PC-9 (cell line): ENCODE measurements at regions not wholly inside any gene's neighbourhood (a gene's known extent, or its start where the extent isn't known, plus 50 kb on each side); places are given as distances from the start of the nearest gene placed in this dataset.

Experiments used
- BruUV-seq: library from RNA; stranded (reverse); fragments of 400-500 nt; replicated peaks from 2 replicates; lab custom pipeline; 2021; lab: Mats Ljungman, UMichigan
- CTCF ChIA-PET: fragments of 300-600 bp; sonication (Branson Sonifier 250); formaldehyde crosslinking; loops from one replicate; lab custom pipeline; 2022; ENCODE audit warnings: antibody characterized with exemption; lab: Charles Lee
- POLR2A ChIA-PET: fragments of 300-600 bp; sonication (Branson Sonifier 250); formaldehyde crosslinking; loops from one replicate; lab custom pipeline; 2022; ENCODE audit warnings: antibody characterized with exemption; ENCODE audit not compliant: unreplicated experiment; lab: Charles Lee
- DNase-seq, 2 experiments: peaks; one replicate each; pipeline versions ENCODE4 v3.0.0 to v3.0.0-alpha.2; 2015 to 2022; ENCODE audit warnings: mixed read lengths in 1 of 2
- H2AFZ ChIP-seq: fragments of 200-600 bp; sonication (generic); 2 replicates; pipeline ENCODE4 v1.8.1; 2017; ENCODE audit warnings: antibody characterized with exemption
- H3F3A ChIP-seq: fragments of 200-600 bp; sonication (generic); 2 replicates; pipeline ENCODE4 v1.8.1; 2017; ENCODE audit warnings: antibody characterized with exemption, mild to moderate bottlenecking, low read depth; ENCODE audit not compliant: insufficient read depth
- H3K27ac ChIP-seq: fragments of 200-600 bp; sonication (generic); 2 replicates; pipeline ENCODE4 v1.6.1; 2016; ENCODE audit warnings: mixed run types
- H3K27me3 ChIP-seq: fragments of 200-600 bp; sonication (generic); 2 replicates; pipeline ENCODE4 v1.6.1; 2016; ENCODE audit warnings: low read depth, mixed run types; ENCODE audit not compliant: insufficient read depth
- H3K36me3 ChIP-seq: fragments of 200-600 bp; sonication (generic); 2 replicates; pipeline ENCODE4 v1.6.1; 2016; ENCODE audit warnings: low read depth, mixed run types
- H3K4me1 ChIP-seq: fragments of 200-600 bp; sonication (generic); replicated peaks from 2 replicates; pipeline ENCODE4 v1.6.1; 2016; ENCODE audit warnings: mixed run types; ENCODE audit not compliant: insufficient read depth
- H3K4me2 ChIP-seq: fragments of 200-600 bp; sonication (generic); 2 replicates; pipeline ENCODE4 v1.6.1; 2017; ENCODE audit warnings: mixed run types
- H3K4me3 ChIP-seq: fragments of 200-600 bp; sonication (generic); 2 replicates; pipeline ENCODE4 v1.6.1; 2016; ENCODE audit warnings: mixed run types
- H3K79me2 ChIP-seq: fragments of 200-600 bp; sonication (generic); 2 replicates; pipeline ENCODE4 v1.6.1; 2017; ENCODE audit warnings: low read depth, mixed run types
- H3K9me2 ChIP-seq: fragments of 200-600 bp; sonication (generic); 2 replicates; pipeline ENCODE4 v1.8.1; 2017; ENCODE audit warnings: mild to moderate bottlenecking; ENCODE audit not compliant: insufficient read depth
- H3K9me3 ChIP-seq: fragments of 200-600 bp; sonication (generic); 2 replicates; pipeline ENCODE4 v1.8.1; 2016; ENCODE audit warnings: low read depth; ENCODE audit not compliant: insufficient read depth
- H4K20me1 ChIP-seq: fragments of 200-600 bp; sonication (generic); 2 replicates; pipeline ENCODE4 v1.8.1; 2017; ENCODE audit not compliant: insufficient read depth
- EZH2 ChIP-seq: fragments of 200-600 bp; sonication (generic); IDR thresholded peaks from 2 replicates; pipeline ENCODE4 v1.8.0; 2017; ENCODE audit warnings: antibody characterized with exemption, low read depth
- intact Hi-C: fragments of 100-400 bp; cut with micrococcal nuclease; formaldehyde crosslinking; loops from one replicate; pipeline ENCODE4 v1.10.0; 2022; ENCODE audit not compliant: unreplicated experiment
- TF ChIP-seq, protein P1 (sequence below): fragments of 200-600 bp; sonication (generic); conservative IDR thresholded peaks from 2 replicates; pipeline ENCODE4 v1.6.1; 2017; ENCODE audit warnings: mixed run types, antibody characterized with exemption, mild to moderate bottlenecking, moderate library complexity

DNA sequence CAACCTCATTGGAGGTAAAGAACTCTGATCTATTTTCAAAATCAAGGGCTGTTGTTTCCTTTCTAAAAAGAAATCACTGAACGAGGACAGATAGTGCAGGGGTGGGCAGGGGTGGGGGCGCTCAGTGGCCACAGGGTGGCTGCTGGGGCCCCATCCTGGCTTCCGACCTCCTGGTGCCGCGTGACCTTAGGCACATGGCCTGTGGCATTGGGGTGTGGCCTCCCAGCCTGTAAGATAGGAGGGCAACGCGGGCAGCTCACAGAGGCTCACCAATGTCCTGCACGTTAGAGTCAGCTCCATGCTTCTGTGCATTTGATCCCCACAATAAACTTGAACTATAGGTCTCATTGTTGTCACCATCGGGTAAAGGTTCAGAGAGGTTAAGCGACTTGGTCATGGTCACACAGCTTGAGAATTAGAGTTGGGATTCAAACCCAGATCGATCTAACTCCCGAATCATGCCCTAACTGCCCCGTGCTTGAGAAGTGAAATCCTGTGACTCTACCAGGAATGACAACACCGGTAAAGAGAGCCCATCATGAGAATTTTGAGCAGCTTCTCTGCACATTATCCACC lies 148.0 kb upstream of the SLC6A11 start:
- H3K9me3 ChIP-seq: no peaks in the 10 kb centered on the region
- H3K27me3 ChIP-seq: peaks cover 95% of the 10 kb centered on the region
- no peak overlapping the region for H2AFZ ChIP-seq
- no peaks in the 10 kb centered on the region for H3K36me3 ChIP-seq
- no peak overlapping the region for H3K4me2 ChIP-seq
- H3K4me3 ChIP-seq: no peak overlapping the region
- DNase-seq: no peak
- peaks cover 15% of the 10 kb centered on the region; the same call in 1 of the 2 replicates for H4K20me1 ChIP-seq
- H3K27ac ChIP-seq: no peak overlapping the region
- no TSS peak for BruUV-seq
- no peaks in the 10 kb centered on the region for H3K9me2 ChIP-seq
- TF ChIP-seq, protein P1, sequence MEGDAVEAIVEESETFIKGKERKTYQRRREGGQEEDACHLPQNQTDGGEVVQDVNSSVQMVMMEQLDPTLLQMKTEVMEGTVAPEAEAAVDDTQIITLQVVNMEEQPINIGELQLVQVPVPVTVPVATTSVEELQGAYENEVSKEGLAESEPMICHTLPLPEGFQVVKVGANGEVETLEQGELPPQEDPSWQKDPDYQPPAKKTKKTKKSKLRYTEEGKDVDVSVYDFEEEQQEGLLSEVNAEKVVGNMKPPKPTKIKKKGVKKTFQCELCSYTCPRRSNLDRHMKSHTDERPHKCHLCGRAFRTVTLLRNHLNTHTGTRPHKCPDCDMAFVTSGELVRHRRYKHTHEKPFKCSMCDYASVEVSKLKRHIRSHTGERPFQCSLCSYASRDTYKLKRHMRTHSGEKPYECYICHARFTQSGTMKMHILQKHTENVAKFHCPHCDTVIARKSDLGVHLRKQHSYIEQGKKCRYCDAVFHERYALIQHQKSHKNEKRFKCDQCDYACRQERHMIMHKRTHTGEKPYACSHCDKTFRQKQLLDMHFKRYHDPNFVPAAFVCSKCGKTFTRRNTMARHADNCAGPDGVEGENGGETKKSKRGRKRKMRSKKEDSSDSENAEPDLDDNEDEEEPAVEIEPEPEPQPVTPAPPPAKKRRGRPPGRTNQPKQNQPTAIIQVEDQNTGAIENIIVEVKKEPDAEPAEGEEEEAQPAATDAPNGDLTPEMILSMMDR: no peak
- TF ChIP-seq EZH2: no peak
- H3K4me1 ChIP-seq: no peaks in the 10 kb centered on the region
- ChIA-PET CTCF (no interaction called here), POLR2A (interaction anchor here (0.6 kb wide), 1 partner anchor 937 kb away, joined by 5 read pairs; the partner anchor contains the start of gene BRPF1)
- no peaks in the 10 kb centered on the region for H3K79me2 ChIP-seq
- intact Hi-C loops: no loop called here
- no peaks in the 10 kb centered on the region for H3F3A ChIP-seq

DNA sequence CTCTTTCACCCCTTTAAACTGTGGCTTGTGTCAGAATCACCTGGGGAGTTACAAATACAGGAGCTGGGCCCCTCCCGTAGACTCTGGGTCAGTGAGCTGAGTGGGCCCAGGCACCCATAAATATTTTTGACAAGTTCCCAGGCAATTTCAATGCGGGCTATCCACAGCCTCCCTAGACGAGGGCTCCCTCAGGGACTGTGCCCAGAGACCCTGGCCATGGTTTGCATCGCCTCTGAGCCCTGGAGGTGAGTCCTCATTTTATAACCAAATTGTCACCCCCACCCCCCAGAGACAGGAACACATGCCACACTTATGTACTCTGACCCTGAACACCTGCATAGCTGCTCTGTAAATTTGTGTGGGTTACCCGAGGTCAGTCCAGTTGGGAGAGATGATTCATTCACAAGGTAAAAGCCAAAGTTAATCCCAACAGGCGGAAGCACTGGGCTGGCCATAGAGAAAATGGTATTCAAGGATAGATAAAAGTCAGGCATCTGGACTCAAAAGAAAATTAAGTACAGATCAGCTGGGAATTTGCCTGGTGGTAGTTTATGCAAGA lies 146.5 kb upstream of the SLC6A11 start:
- ChIA-PET CTCF (no interaction called here), POLR2A (no interaction called here)
- peaks cover 15% of the 10 kb centered on the region; the same call in 1 of the 2 replicates for H4K20me1 ChIP-seq
- TF ChIP-seq, protein P1: no peak
- no peak for TF ChIP-seq EZH2
- H3F3A ChIP-seq: no peaks in the 10 kb centered on the region
- H3K9me2 ChIP-seq: no peaks in the 10 kb centered on the region
- no peak overlapping the region for H3K4me3 ChIP-seq
- no peaks in the 10 kb centered on the region for H3K4me1 ChIP-seq
- no peak overlapping the region for H2AFZ ChIP-seq
- no peaks in the 10 kb centered on the region for H3K79me2 ChIP-seq
- BruUV-seq: no TSS peak
- H3K27ac ChIP-seq: no peak overlapping the region
- no peaks in the 10 kb centered on the region for H3K9me3 ChIP-seq
- H3K27me3 ChIP-seq: peaks cover 97% of the 10 kb centered on the region
- no peak for DNase-seq
- H3K36me3 ChIP-seq: no peaks in the 10 kb centered on the region
- H3K4me2 ChIP-seq: no peak overlapping the region
- intact Hi-C loops: no loop called here

DNA sequence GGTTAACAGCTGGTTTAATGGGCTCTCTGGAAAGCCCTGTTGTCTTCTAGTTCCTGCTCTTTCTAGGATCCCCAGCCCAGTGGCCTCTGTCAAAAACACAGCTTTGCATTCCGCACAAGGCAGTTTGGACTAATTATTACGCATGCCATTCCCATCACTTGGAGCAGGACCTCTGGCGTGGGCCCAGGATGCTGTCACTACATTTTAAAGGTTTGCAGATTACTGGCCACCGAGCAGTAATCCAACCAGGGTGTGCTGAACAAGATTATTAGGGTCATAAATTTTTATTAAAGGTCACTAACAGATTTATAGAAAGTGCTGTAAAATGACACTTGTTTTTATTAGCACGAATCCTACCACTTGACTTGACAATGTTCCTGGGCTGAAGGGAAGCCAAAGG lies 143.6 kb upstream of the SLC6A11 start:
- no peaks in the 10 kb centered on the region for H3K79me2 ChIP-seq
- H3K9me3 ChIP-seq: no peaks in the 10 kb centered on the region
- no peaks in the 10 kb centered on the region for H3K9me2 ChIP-seq
- peaks cover 74% of the 10 kb centered on the region for H3K27me3 ChIP-seq
- no peaks in the 10 kb centered on the region for H3F3A ChIP-seq
- TF ChIP-seq, protein P1: no peak
- TF ChIP-seq EZH2: no peak
- H3K4me3 ChIP-seq: no peak overlapping the region
- intact Hi-C loops: no loop called here
- POLR2A ChIA-PET: no interaction called here
- no TSS peak for BruUV-seq
- H3K4me2 ChIP-seq: no peak overlapping the region
- DNase-seq: no peak
- no peaks in the 10 kb centered on the region for H3K36me3 ChIP-seq
- H3K27ac ChIP-seq: no peak overlapping the region
- H4K20me1 ChIP-seq: no peaks in the 10 kb centered on the region
- CTCF ChIA-PET: no interaction called here
- H3K4me1 ChIP-seq: no peaks in the 10 kb centered on the region
- H2AFZ ChIP-seq: no peak overlapping the region
